OCI-LY3 (cell line): ENCODE measurements at regions not wholly inside any gene's neighbourhood (a gene's known extent, or its start where the extent isn't known, plus 50 kb on each side); places are given as distances from the start of the nearest gene placed in this dataset.

ENCODE experiments used
- CTCF ChIP-seq: fragments of 200-600, 300-600 bp; sonication (generic); IDR thresholded peaks from 2 replicates; pipeline ENCODE4 v1.5.1; 2014; ENCODE audit warnings: antibody characterized with exemption, low read length, low read depth
- EZH2phosphoT487 ChIP-seq: fragments of 200-600 bp; shearing (Covaris generic); IDR thresholded peaks from 2 replicates; pipeline ENCODE4 v1.6.1; 2018; ENCODE audit warnings: antibody characterized with exemption, mixed run types, low read depth

- TF ChIP-seq CTCF, result no peak
- no peak for TF ChIP-seq EZH2phosphoT487
These were observed 58.1 kb upstream of the ZBTB40 start for GRCh38 chr1:22393587-22393986.
